PC-3 (cell line): ENCODE measurements at regions not wholly inside any gene's neighbourhood (a gene's known extent, or its start where the extent isn't known, plus 50 kb on each side); places are given as distances from the start of the nearest gene placed in this dataset.

Experiments
- ATAC-seq: fragments of 200-7000 bp; cut with Tn5 transposase; 2 replicates; pipeline ENCODE4 v1.9.1; 2020; ENCODE audit warnings: mild to moderate bottlenecking, moderate library complexity
- BruUV-seq: library from RNA; stranded (reverse); fragments of 400-500 nt; replicated peaks from 2 replicates; lab custom pipeline; 2021; lab: Mats Ljungman, UMichigan
- CTCF ChIA-PET: fragments of 300-600 bp; sonication (Branson Sonifier 250); formaldehyde crosslinking; loops from one replicate; lab custom pipeline; 2022; ENCODE audit warnings: antibody characterized with exemption; lab: Charles Lee
- POLR2A ChIA-PET: fragments of 300-600 bp; sonication (Branson Sonifier 250); formaldehyde crosslinking; loops from one replicate; lab custom pipeline; 2022; ENCODE audit warnings: antibody characterized with exemption; ENCODE audit not compliant: unreplicated experiment; lab: Charles Lee
- DNase-seq: peaks from one replicate; pipeline ENCODE4 v3.0.0-alpha.2; 2015
- H2AFZ ChIP-seq: fragments of 300-600 bp; sonication (generic); 2 replicates; pipeline ENCODE4 v1.6.0; 2016; ENCODE audit warnings: antibody characterized with exemption, low read length
- H3F3A ChIP-seq: fragments of 300-600 bp; sonication (generic); one replicate; pipeline ENCODE4 v1.6.0; 2017; ENCODE audit warnings: antibody characterized with exemption, low read length, control low read depth, mild to moderate bottlenecking; ENCODE audit not compliant: unreplicated experiment
- H3K27ac ChIP-seq: fragments of 300-600 bp; sonication (generic); 2 replicates; pipeline ENCODE4 v1.5.1; 2016; ENCODE audit warnings: mild to moderate bottlenecking, low read length
- H3K27me3 ChIP-seq: fragments of 300-600 bp; sonication (generic); 2 replicates; pipeline ENCODE4 v1.6.1; 2016; ENCODE audit warnings: low read length, mixed read lengths
- H3K36me3 ChIP-seq: fragments of 300-600 bp; sonication (generic); 2 replicates; pipeline ENCODE4 v1.6.1; 2016; ENCODE audit warnings: low read depth, mixed run types, low read length, mixed read lengths
- H3K4me1 ChIP-seq: fragments of 300-600 bp; sonication (generic); 2 replicates; pipeline ENCODE4 v1.5.1; 2016; ENCODE audit warnings: low read length; ENCODE audit not compliant: insufficient read depth
- H3K4me2 ChIP-seq: fragments of 300-600 bp; sonication (generic); 2 replicates; pipeline ENCODE4 v1.6.0; 2016; ENCODE audit warnings: low read length
- H3K4me3 ChIP-seq: fragments of 300-600 bp; sonication (generic); 2 replicates; pipeline ENCODE4 v1.5.1; 2016; ENCODE audit warnings: mild to moderate bottlenecking, low read length, mixed read lengths
- H3K79me2 ChIP-seq: fragments of 300-600 bp; sonication (generic); 2 replicates; pipeline ENCODE4 v1.6.1; 2017; ENCODE audit warnings: low read length, mixed read lengths
- H3K9ac ChIP-seq: fragments of 300-600 bp; sonication (generic); 2 replicates; pipeline ENCODE4 v1.6.0; 2016; ENCODE audit warnings: mild to moderate bottlenecking, low read length
- H3K9me2 ChIP-seq: fragments of 300-600 bp; sonication (generic); replicated peaks from 2 replicates; pipeline ENCODE4 v1.6.1; 2016; ENCODE audit warnings: mixed run types, low read length, mixed read lengths
- H3K9me3 ChIP-seq: fragments of 300-600 bp; sonication (generic); 2 replicates; pipeline ENCODE4 v1.6.1; 2016; ENCODE audit warnings: low read length, mixed read lengths
- H4K20me1 ChIP-seq: fragments of 300-600 bp; sonication (generic); 2 replicates; pipeline ENCODE4 v1.6.1; 2016; ENCODE audit warnings: low read length, mixed read lengths
- CTCF ChIP-seq: fragments of 300-600 bp; sonication (generic); conservative IDR thresholded peaks from 2 replicates; pipeline ENCODE4 v1.5.1; 2017; ENCODE audit warnings: antibody characterized with exemption, low read depth, mild to moderate bottlenecking, low read length
- EZH2 ChIP-seq: fragments of 300-600 bp; sonication (generic); IDR thresholded peaks from one replicate; pipeline ENCODE4 v1.6.1; 2017; ENCODE audit warnings: antibody characterized with exemption, mild to moderate bottlenecking, low read length; ENCODE audit not compliant: unreplicated experiment
- EZH2phosphoT487 ChIP-seq: fragments of 300-600 bp; sonication (generic); IDR thresholded peaks from 2 replicates; pipeline ENCODE4 v1.6.1; 2018; ENCODE audit warnings: mild to moderate bottlenecking, antibody characterized with exemption, low read length, borderline replicate concordance
- intact Hi-C: fragments of 100-400 bp; cut with micrococcal nuclease; formaldehyde crosslinking; loops from 2 replicates; pipeline ENCODE4 v1.9.0; 2023

- TF ChIP-seq CTCF (no peak), EZH2phosphoT487 (no peak), EZH2 (no peak)
- H4K20me1 ChIP-seq = no peaks in the 10 kb centered on the region
- no peak for ATAC-seq
- no peaks in the 10 kb centered on the region for H3K79me2 ChIP-seq
- no TSS peak for BruUV-seq
- intact Hi-C loops = no loop called here
- ChIA-PET CTCF (no interaction called here), POLR2A (no interaction called here)
- H3F3A ChIP-seq = no peaks in the 10 kb centered on the region
- no peak overlapping the region for H3K9ac ChIP-seq
- no peak overlapping the region for H3K27ac ChIP-seq
- no peak overlapping the region for H3K4me2 ChIP-seq
- no peaks in the 10 kb centered on the region for H3K27me3 ChIP-seq
- no peak overlapping the region for H3K4me3 ChIP-seq
- H3K9me3 ChIP-seq = no peaks in the 10 kb centered on the region
- no peaks in the 10 kb centered on the region for H3K36me3 ChIP-seq
- no peaks in the 10 kb centered on the region for H3K9me2 ChIP-seq
- H3K4me1 ChIP-seq = no peaks in the 10 kb centered on the region
- no peak for DNase-seq
- H2AFZ ChIP-seq = no peak overlapping the region
Measured at GRCh38 chr12:60920841-60921495, 1325.1 kb downstream of the SLC16A7 start.

- no peaks in the 10 kb centered on the region for H4K20me1 ChIP-seq
- H3K27me3 ChIP-seq = no peaks in the 10 kb centered on the region
- intact Hi-C loops = no loop called here
- CTCF ChIA-PET = no interaction called here
- no peaks in the 10 kb centered on the region for H3F3A ChIP-seq
- no peaks in the 10 kb centered on the region for H3K4me1 ChIP-seq
- ATAC-seq (no peak), DNase-seq (no peak)
- H3K9ac ChIP-seq = no peak overlapping the region
- H3K4me3 ChIP-seq = no peak overlapping the region
- H3K4me2 ChIP-seq = no peak overlapping the region
- no peaks in the 10 kb centered on the region for H3K79me2 ChIP-seq
- BruUV-seq = no TSS peak
- TF ChIP-seq EZH2 (no peak), CTCF (no peak), EZH2phosphoT487 (no peak)
- POLR2A ChIA-PET = no interaction called here
- no peaks in the 10 kb centered on the region for H3K9me2 ChIP-seq
- no peak overlapping the region for H3K27ac ChIP-seq
- H3K9me3 ChIP-seq = no peaks in the 10 kb centered on the region
- no peak overlapping the region for H2AFZ ChIP-seq
- H3K36me3 ChIP-seq = no peaks in the 10 kb centered on the region
Measured at GRCh38 chr12:60921541-60921940, 1325.7 kb downstream of the SLC16A7 start.

- ATAC-seq (no peak), DNase-seq (no peak)
- Histone ChIP-seq H3K4me1 (no peaks in the 10 kb centered on the region), H3K36me3 (no peaks in the 10 kb centered on the region), H3K9me3 (no peaks in the 10 kb centered on the region), H2AFZ (no peak overlapping the region), H3K27me3 (no peaks in the 10 kb centered on the region), H3K4me3 (no peak overlapping the region), H3K4me2 (no peak overlapping the region), H3F3A (no peaks in the 10 kb centered on the region), H4K20me1 (no peaks in the 10 kb centered on the region), H3K9me2 (no peaks in the 10 kb centered on the region), H3K79me2 (no peaks in the 10 kb centered on the region), H3K27ac (no peak overlapping the region), H3K9ac (no peak overlapping the region)
- TF ChIP-seq EZH2phosphoT487 = no peak
- no peak for TF ChIP-seq EZH2
- no peak for TF ChIP-seq CTCF
- intact Hi-C loops = no loop called here
- CTCF ChIA-PET = no interaction called here
- POLR2A ChIA-PET = no interaction called here
- no TSS peak for BruUV-seq
Measured at GRCh38 chr12:60926256-60926655, 1330.4 kb downstream of the SLC16A7 start.
